PC-3 (cell line): ENCODE measurements at regions not wholly inside any gene's neighbourhood (a gene's known extent, or its start where the extent isn't known, plus 50 kb on each side); places are given as distances from the start of the nearest gene placed in this dataset.

Source experiments
- EZH2 ChIP-seq: fragments of 300-600 bp; sonication (generic); IDR thresholded peaks from one replicate; pipeline ENCODE4 v1.6.1; 2017; ENCODE audit warnings: antibody characterized with exemption, mild to moderate bottlenecking, low read length; ENCODE audit not compliant: unreplicated experiment
- EZH2phosphoT487 ChIP-seq: fragments of 300-600 bp; sonication (generic); IDR thresholded peaks from 2 replicates; pipeline ENCODE4 v1.6.1; 2018; ENCODE audit warnings: mild to moderate bottlenecking, antibody characterized with exemption, low read length, borderline replicate concordance
- TF ChIP-seq, protein P1 (sequence below): fragments of 300-600 bp; sonication (generic); conservative IDR thresholded peaks from 2 replicates; pipeline ENCODE4 v1.5.1; 2017; ENCODE audit warnings: antibody characterized with exemption, low read depth, mild to moderate bottlenecking, low read length

- TF ChIP-seq EZH2phosphoT487 (no peak), EZH2 (no peak)
- TF ChIP-seq, protein P1, sequence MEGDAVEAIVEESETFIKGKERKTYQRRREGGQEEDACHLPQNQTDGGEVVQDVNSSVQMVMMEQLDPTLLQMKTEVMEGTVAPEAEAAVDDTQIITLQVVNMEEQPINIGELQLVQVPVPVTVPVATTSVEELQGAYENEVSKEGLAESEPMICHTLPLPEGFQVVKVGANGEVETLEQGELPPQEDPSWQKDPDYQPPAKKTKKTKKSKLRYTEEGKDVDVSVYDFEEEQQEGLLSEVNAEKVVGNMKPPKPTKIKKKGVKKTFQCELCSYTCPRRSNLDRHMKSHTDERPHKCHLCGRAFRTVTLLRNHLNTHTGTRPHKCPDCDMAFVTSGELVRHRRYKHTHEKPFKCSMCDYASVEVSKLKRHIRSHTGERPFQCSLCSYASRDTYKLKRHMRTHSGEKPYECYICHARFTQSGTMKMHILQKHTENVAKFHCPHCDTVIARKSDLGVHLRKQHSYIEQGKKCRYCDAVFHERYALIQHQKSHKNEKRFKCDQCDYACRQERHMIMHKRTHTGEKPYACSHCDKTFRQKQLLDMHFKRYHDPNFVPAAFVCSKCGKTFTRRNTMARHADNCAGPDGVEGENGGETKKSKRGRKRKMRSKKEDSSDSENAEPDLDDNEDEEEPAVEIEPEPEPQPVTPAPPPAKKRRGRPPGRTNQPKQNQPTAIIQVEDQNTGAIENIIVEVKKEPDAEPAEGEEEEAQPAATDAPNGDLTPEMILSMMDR: no peak
Observed at GRCh38 chr15:48016865-48017264, 103.9 kb upstream of the SLC24A5 start.
